ENCODE measurements at regions not wholly inside any gene's neighbourhood (a gene's known extent, or its start where the extent isn't known, plus 50 kb on each side); places are given as distances from the start of the nearest gene placed in this dataset.

- no peak for TF ChIP-seq REST (IDR thresholded peaks at IDR 0.05; ENCODE audit: insufficient read depth in 1 of 2, low read depth in 2 of 2, low read length in 2 of 2)
- TF ChIP-seq POLR2AphosphoS5 (IDR thresholded peaks at IDR 0.05; ENCODE audit: low read depth, low read length), result no peak
- no peak for TF ChIP-seq TAF1 (IDR thresholded peaks at IDR 0.05; ENCODE audit: borderline replicate concordance, insufficient read depth, low read length)
- no peak for TF ChIP-seq FOXP2 (optimal IDR thresholded peaks at IDR 0.05; ENCODE audit: borderline replicate concordance, extremely low read depth, extremely low read length, insufficient read depth)
- no peak for TF ChIP-seq SIN3A (IDR thresholded peaks at IDR 0.05; ENCODE audit: borderline replicate concordance, insufficient read depth, low read length)
These were observed 58.8 kb upstream of the ZSWIM5 start for GRCh38 chr1:45265244-45265643.

- TF ChIP-seq TAF1 (IDR thresholded peaks at IDR 0.05; ENCODE audit: borderline replicate concordance, insufficient read depth, low read length) (peak; percentile 17; the same call in 1 of the 2 replicates), SIN3A (IDR thresholded peaks at IDR 0.05; ENCODE audit: borderline replicate concordance, insufficient read depth, low read length) (no peak)
These were observed 59.9 kb upstream of the ZSWIM5 start for GRCh38 chr1:45266151-45266801.

GRCh38 chr1:45272913-45273371 lies 53.8 kb upstream of the HPDL start:
- no peak for TF ChIP-seq SIN3A (IDR thresholded peaks at IDR 0.05; ENCODE audit: borderline replicate concordance, insufficient read depth, low read length)
- TF ChIP-seq TAF1 (IDR thresholded peaks at IDR 0.05; ENCODE audit: borderline replicate concordance, insufficient read depth, low read length), result no peak
- no peak for TF ChIP-seq FOXP2 (optimal IDR thresholded peaks at IDR 0.05; ENCODE audit: borderline replicate concordance, extremely low read depth, extremely low read length, insufficient read depth)
- no peak for TF ChIP-seq REST (IDR thresholded peaks at IDR 0.05; ENCODE audit: insufficient read depth in 1 of 2, low read depth in 2 of 2, low read length in 2 of 2)
- TF ChIP-seq POLR2AphosphoS5 (IDR thresholded peaks at IDR 0.05; ENCODE audit: low read depth, low read length), result no peak

- no peak for TF ChIP-seq TAF1 (IDR thresholded peaks at IDR 0.05; ENCODE audit: borderline replicate concordance, insufficient read depth, low read length)
- TF ChIP-seq SIN3A (IDR thresholded peaks at IDR 0.05; ENCODE audit: borderline replicate concordance, insufficient read depth, low read length), result no peak
- no peak for TF ChIP-seq REST (IDR thresholded peaks at IDR 0.05; ENCODE audit: insufficient read depth in 1 of 2, low read depth in 2 of 2, low read length in 2 of 2)
- TF ChIP-seq POLR2AphosphoS5 (IDR thresholded peaks at IDR 0.05; ENCODE audit: low read depth, low read length), result no peak
- TF ChIP-seq FOXP2 (optimal IDR thresholded peaks at IDR 0.05; ENCODE audit: borderline replicate concordance, extremely low read depth, extremely low read length, insufficient read depth), result no peak
These were observed 51.6 kb upstream of the HPDL start for GRCh38 chr1:45275054-45275453.
